HG03558 (cell line): ENCODE measurements at regions not wholly inside any gene's neighbourhood (a gene's known extent, or its start where the extent isn't known, plus 50 kb on each side); places are given as distances from the start of the nearest gene placed in this dataset.

Source experiments
- ATAC-seq: cut with Tn5 transposase; IDR thresholded peaks from one replicate; pipeline ENCODE4 v1.9.1; 2021; ENCODE audit warnings: moderate number of reproducible peaks; ENCODE audit not compliant: unreplicated experiment; ENCODE audit errors: extremely low read depth

- ATAC-seq = no peak
Measured at GRCh38 chr5:159632866-159633265, 283.4 kb upstream of the ADRA1B start.

GRCh38 chr5:159638481-159638880 lies 277.8 kb upstream of the ADRA1B start:
- no peak for ATAC-seq

- ATAC-seq = no peak
Measured at GRCh38 chr5:159638954-159639559, 277.2 kb upstream of the ADRA1B start.

- ATAC-seq = no peak
Measured at GRCh38 chr5:159639590-159639989, 276.7 kb upstream of the ADRA1B start.

GRCh38 chr5:159640446-159640845 lies 275.8 kb upstream of the ADRA1B start:
- no peak for ATAC-seq

DNA sequence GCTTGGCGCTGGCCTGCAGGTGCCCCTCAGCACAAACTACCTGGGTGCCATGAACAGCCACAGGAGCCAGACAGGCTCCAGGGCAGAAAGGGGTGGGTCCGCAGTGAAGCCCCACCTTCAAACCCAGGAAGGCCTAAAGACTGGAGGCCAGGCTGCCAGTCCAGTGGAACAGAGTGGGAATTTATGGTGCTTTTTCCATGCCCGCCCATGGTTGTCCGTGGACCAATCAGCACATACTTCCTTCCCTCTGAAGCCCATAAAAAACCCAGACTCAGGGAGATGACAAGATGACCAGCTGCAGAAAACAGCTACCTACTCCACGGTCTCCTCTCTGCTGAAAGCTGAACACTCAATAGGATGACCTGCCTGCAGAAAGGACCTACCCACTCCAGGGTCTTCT lies 275.4 kb upstream of the ADRA1B start:
- ATAC-seq = no peak

DNA sequence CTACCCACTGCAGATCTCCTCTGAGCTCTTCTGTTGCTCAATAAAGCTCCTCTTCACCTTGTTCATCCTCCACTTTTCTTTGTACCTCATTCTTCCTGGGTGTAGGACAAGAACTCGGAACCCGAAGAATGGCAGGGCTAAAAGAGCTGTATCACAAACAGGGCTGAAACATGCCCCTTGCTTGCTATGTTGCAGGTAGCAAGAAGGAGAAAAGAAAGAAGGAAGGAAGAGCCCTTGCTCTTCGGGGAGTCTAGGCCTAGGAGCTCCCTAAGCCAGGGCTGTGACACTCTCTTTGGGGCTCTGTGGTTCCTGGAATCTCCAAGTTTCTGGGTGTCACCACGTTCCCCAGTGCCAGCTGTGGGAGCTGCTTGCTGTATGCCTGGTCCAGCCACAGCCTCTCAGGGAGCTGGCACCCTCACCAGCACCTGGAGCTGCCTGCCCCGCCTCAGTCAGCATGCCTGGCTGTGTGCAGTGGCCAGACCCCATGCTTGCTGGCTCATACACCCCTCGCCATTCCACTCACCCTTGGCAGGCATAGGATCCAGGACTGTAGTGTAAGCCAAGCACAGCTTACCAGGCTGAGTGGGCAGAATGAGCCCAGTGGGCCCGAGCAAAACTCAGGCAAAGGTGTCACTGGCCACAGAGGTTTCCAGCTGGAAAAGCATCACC lies 274.8 kb upstream of the ADRA1B start:
- no peak for ATAC-seq

- ATAC-seq = no peak
Measured at GRCh38 chr5:159642379-159642778, 273.9 kb upstream of the ADRA1B start.

DNA sequence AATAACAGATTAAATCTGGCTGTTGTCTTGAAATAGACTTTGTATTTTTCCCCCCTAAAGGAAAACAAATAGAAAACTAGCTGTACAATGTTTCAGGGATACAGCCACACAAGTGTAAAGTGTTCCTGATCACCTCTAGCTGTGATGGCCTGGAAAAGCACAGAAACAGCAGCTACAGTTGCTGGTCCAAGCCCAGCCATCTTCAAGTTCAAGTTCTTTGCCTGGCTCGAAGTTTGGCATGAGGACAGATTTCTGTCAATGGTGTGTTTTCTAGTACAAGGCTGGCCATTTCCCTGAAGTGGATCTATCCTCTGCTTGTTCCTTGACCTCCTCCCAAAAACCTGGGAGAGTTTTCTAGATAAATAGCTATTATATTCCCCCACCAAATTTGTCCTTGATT lies 272.2 kb upstream of the ADRA1B start:
- no peak for ATAC-seq

GRCh38 chr5:159645179-159645846 lies 271.0 kb upstream of the ADRA1B start:
- no peak for ATAC-seq

GRCh38 chr5:159650803-159651202 lies 265.5 kb upstream of the ADRA1B start:
- no peak for ATAC-seq

- ATAC-seq = no peak
Measured at GRCh38 chr5:159655757-159656409, 260.4 kb upstream of the ADRA1B start.

DNA sequence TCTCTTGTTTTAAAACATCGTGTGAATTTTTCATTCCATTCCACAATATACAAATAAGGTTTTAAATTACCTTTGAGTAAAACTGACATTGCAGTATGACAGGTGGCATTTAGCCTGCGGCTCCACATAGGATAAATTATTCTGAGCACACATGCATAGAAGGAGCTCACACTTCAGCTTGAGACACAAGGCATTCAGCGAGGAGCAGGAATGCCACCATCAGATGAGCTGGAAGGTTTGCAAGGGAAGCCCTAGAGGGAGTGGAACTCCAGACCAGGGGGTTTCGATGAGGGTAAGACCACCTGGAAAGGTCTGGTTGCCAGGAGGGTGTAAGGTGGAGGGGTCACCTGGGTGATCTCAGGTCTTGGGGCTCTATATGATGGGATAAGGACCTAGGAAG lies 259.0 kb upstream of the ADRA1B start:
- ATAC-seq = no peak

DNA sequence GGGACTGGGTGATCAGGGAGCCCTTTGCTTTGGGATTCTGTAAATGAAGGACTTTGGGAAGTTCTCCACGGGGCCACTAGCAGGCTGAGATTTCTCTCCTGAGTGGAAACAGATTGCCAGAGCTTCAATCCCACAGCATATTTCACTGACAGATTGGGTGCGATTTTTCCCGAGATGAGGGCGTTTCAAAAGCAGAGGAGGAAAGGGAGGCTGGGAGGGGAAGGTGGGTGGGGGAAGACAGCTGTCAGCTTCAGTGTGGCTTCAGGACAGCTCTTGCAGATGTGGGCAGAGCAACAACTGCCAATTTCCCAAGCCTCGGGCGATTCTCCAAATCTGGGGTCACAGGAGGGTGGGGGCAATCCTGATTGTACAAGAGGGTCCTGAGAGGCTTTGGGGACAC lies 258.5 kb upstream of the ADRA1B start:
- ATAC-seq = no peak

- no peak for ATAC-seq
Measured at GRCh38 chr5:159658266-159658925, 257.9 kb upstream of the ADRA1B start.

- no peak for ATAC-seq
Measured at GRCh38 chr5:159660401-159660800, 255.9 kb upstream of the ADRA1B start.

GRCh38 chr5:159663986-159664385 lies 252.3 kb upstream of the ADRA1B start:
- no peak for ATAC-seq

DNA sequence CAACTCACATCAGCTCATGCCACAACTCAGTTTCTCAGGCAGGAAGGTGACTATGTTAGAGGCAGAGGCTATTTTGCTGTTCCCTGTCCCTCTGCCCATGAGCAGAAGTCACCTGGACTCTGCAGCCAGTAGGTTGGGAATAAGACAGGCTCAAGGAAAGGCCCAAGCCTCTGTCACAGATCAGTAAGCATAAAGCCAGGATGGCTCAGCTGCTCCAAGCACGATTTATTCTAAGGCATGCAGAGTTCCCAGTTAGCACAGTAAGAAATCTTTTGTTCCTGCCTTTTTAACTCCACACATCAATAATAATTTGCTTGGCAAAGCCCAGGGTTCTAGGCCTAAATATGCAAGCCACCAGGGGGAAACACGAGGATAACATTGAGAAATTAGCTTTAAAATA lies 249.0 kb upstream of the ADRA1B start:
- no peak for ATAC-seq

GRCh38 chr5:159668556-159668955 lies 247.7 kb upstream of the ADRA1B start:
- ATAC-seq = no peak

GRCh38 chr5:159669559-159669958 lies 246.7 kb upstream of the ADRA1B start:
- no peak for ATAC-seq

DNA sequence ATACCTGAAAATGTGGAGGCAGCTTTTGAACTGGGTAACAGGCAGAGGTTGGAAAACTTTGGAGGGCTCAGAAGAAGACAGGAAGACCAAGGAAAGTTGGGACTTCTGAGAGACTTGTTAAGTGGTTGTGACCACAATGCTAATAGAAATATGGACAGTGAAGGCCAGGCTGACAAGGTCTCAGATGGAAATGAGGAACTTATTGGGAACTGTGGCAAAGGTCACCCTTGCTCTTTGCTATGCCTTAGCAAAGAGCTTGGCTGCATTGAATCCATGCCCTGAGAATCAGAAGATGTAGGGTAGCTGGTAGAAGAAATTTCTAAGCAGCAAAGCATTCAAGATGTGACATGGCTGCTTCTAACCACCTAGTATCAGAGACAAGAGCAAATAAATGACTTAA lies 244.4 kb upstream of the ADRA1B start:
- no peak for ATAC-seq
